H1 (cell line): ENCODE measurements at regions not wholly inside any gene's neighbourhood (a gene's known extent, or its start where the extent isn't known, plus 50 kb on each side); places are given as distances from the start of the nearest gene placed in this dataset.

Experiments used
- CTCF ChIA-PET: fragments of 300-600 bp; sonication (Branson Sonifier 250); formaldehyde crosslinking; loops from one replicate; lab custom pipeline; 2021; ENCODE audit not compliant: partially characterized antibody; lab: Charles Lee
- POLR2A ChIA-PET: fragments of 300-600 bp; sonication (Branson Sonifier 250); formaldehyde crosslinking; loops from one replicate; lab custom pipeline; 2021; ENCODE audit warnings: inconsistent platforms; ENCODE audit not compliant: partially characterized antibody; lab: Charles Lee
- DNase-seq, 2 experiments: peaks; one replicate each; pipeline versions ENCODE4 v3.0.0 to v3.0.0-alpha.2; 2010 to 2022; ENCODE audit warnings: low spot score in 2 of 2, low read depth in 1 of 2, mixed read lengths in 1 of 2
- FAIRE-seq: peaks from 2 replicates; lab custom pipeline; 2011; peaks lifted over from hg19 to GRCh38; lab: Jason Lieb, UNC
- H2AFZ ChIP-seq: 2 replicates; pipeline ENCODE4 v1.8.1; 2012; ENCODE audit warnings: low read length, inconsistent platforms
- H2AK5ac ChIP-seq: 2 replicates; pipeline ENCODE4 v1.6.1; 2013; ENCODE audit warnings: low read depth, low read length
- H2BK120ac ChIP-seq: replicated peaks from 2 replicates; pipeline ENCODE3; 2013; ENCODE audit warnings: low read depth, low read length, inconsistent platforms
- H2BK12ac ChIP-seq: 2 replicates; pipeline ENCODE4 v1.6.1; 2013; ENCODE audit warnings: low read depth, low read length
- H2BK15ac ChIP-seq: 2 replicates; pipeline ENCODE4 v1.6.1; 2013; ENCODE audit warnings: low read length
- H2BK20ac ChIP-seq: 2 replicates; pipeline ENCODE4 v1.6.1; 2013; ENCODE audit warnings: low read length
- H2BK5ac ChIP-seq: 2 replicates; pipeline ENCODE4 v1.6.1; 2013; ENCODE audit warnings: low read depth, low read length
- H3K14ac ChIP-seq: 2 replicates; pipeline ENCODE4 v1.6.1; 2013; ENCODE audit warnings: inconsistent platforms; ENCODE audit not compliant: insufficient read length
- H3K18ac ChIP-seq: 2 replicates; pipeline ENCODE4 v1.6.1; 2013; ENCODE audit warnings: low read length; ENCODE audit errors: extremely low read depth
- H3K23ac ChIP-seq: 2 replicates; pipeline ENCODE4 v1.6.1; 2013; ENCODE audit warnings: inconsistent platforms; ENCODE audit not compliant: insufficient read length
- H3K23me2 ChIP-seq: 2 replicates; pipeline ENCODE4 v1.6.1; 2013; ENCODE audit warnings: low read depth, low read length
- H3K27ac ChIP-seq: 2 replicates; pipeline ENCODE4 v1.6.1; 2011; ENCODE audit warnings: low read depth, low read length, inconsistent platforms
- H3K27me3 ChIP-seq, 4 experiments: replicated peaks in 1 of 4; 1 replicate in 1 of 4; 2 replicates in 3 of 4; pipeline versions ENCODE4 v1.6.1 to v1.8.1; 2011 to 2013; ENCODE audit warnings: low read length in 3 of 4, mild to moderate bottlenecking in 3 of 4, inconsistent platforms in 2 of 4, mixed read lengths in 2 of 4, moderate library complexity in 1 of 4; ENCODE audit not compliant: control insufficient read depth in 3 of 4, insufficient read depth in 3 of 4; ENCODE audit errors: extremely low read depth in 1 of 4
- H3K36me3 ChIP-seq, 4 experiments: 2 replicates each; pipeline versions ENCODE4 v1.6.1 to v1.8.1; 2011 to 2013; ENCODE audit warnings: mild to moderate bottlenecking in 4 of 4, low read length in 3 of 4, moderate library complexity in 2 of 4, control low read depth in 1 of 4, inconsistent platforms in 1 of 4; ENCODE audit not compliant: insufficient read depth in 4 of 4, control insufficient read depth in 2 of 4
- H3K4ac ChIP-seq: replicated peaks from 2 replicates; pipeline ENCODE3; 2013; ENCODE audit warnings: low read length, low read depth, mixed read lengths, inconsistent platforms; ENCODE audit not compliant: insufficient read length
- H3K4me1 ChIP-seq, 4 experiments: replicated peaks in 1 of 4; 1 replicate in 1 of 4; 2 replicates in 3 of 4; pipeline versions ENCODE4 v1.6.1 to v1.8.1; 2011 to 2013; ENCODE audit warnings: low read length in 3 of 4, inconsistent platforms in 2 of 4, mixed read lengths in 1 of 4; ENCODE audit not compliant: insufficient read depth in 4 of 4, control insufficient read depth in 3 of 4
- H3K4me2 ChIP-seq, 2 experiments: 2 replicates each; pipeline versions ENCODE4 v1.6.1 to v1.8.1; 2011 to 2013; ENCODE audit warnings: low read depth in 2 of 2, low read length in 2 of 2, control low read depth in 1 of 2, inconsistent platforms in 1 of 2, mild to moderate bottlenecking in 1 of 2; ENCODE audit not compliant: insufficient read depth in 1 of 2
- H3K4me3 ChIP-seq, 4 experiments: fragments of 200-600, 300-600 bp in 1 of 4; sonication (generic), shearing (Covaris generic), sonication (Bioruptor Twin) in 1 of 4; 2 replicates each; pipeline versions ENCODE4 v1.5.1 to v1.8.1; 2011 to 2016; ENCODE audit warnings: low read length in 4 of 4, low read depth in 3 of 4, control low read depth in 2 of 4, inconsistent platforms in 2 of 4, mild to moderate bottlenecking in 2 of 4, mixed read lengths in 1 of 4, moderate library complexity in 1 of 4; ENCODE audit not compliant: insufficient read depth in 2 of 4; ENCODE audit errors: extremely low read depth in 1 of 4
- H3K56ac ChIP-seq: replicated peaks from 2 replicates; pipeline ENCODE3; 2013; ENCODE audit warnings: low read depth, mild to moderate bottlenecking, mixed read lengths, low read length, inconsistent platforms; ENCODE audit not compliant: insufficient read length
- H3K79me1 ChIP-seq: 2 replicates; pipeline ENCODE4 v1.6.1; 2013; ENCODE audit warnings: low read depth, low read length, control low read depth
- H3K79me2 ChIP-seq, 2 experiments: 2 replicates each; pipeline versions ENCODE4 v1.6.1 to v1.8.1; 2012 to 2013; ENCODE audit warnings: low read length in 2 of 2, mild to moderate bottlenecking in 2 of 2, inconsistent platforms in 1 of 2; ENCODE audit not compliant: insufficient read depth in 2 of 2, control insufficient read depth in 1 of 2
- H3K9ac ChIP-seq, 4 experiments: replicated peaks in 1 of 4; 1 replicate in 1 of 4; 2 replicates in 3 of 4; pipeline versions ENCODE4 v1.6.1 to v1.8.1; 2011 to 2013; ENCODE audit warnings: low read depth in 3 of 4, low read length in 3 of 4, control low read depth in 2 of 4, mild to moderate bottlenecking in 2 of 4, moderate library complexity in 2 of 4, inconsistent platforms in 1 of 4; ENCODE audit errors: extremely low read depth in 1 of 4
- H3K9me3 ChIP-seq, 2 experiments: 2 replicates each; pipeline versions ENCODE4 v1.6.1 to v1.8.1; 2012 to 2013; ENCODE audit warnings: mild to moderate bottlenecking in 2 of 2, moderate library complexity in 2 of 2, control low read depth in 1 of 2, inconsistent platforms in 1 of 2, low read depth in 1 of 2, low read length in 1 of 2, mixed read lengths in 1 of 2; ENCODE audit not compliant: insufficient read depth in 2 of 2
- H4K20me1 ChIP-seq, 2 experiments: replicated peaks in 1 of 2; 2 replicates each; pipeline versions ENCODE3 to v1.8.1; 2011 to 2013; ENCODE audit warnings: inconsistent platforms in 2 of 2, low read length in 2 of 2, mild to moderate bottlenecking in 1 of 2; ENCODE audit not compliant: insufficient read depth in 2 of 2, control insufficient read depth in 1 of 2
- H4K5ac ChIP-seq: 2 replicates; pipeline ENCODE4 v1.6.1; 2013; ENCODE audit warnings: low read length, low read depth, mixed read lengths, inconsistent platforms; ENCODE audit not compliant: insufficient read length
- H4K8ac ChIP-seq: 2 replicates; pipeline ENCODE4 v1.8.0; 2013; ENCODE audit warnings: mild to moderate bottlenecking, moderate library complexity, low read length, inconsistent platforms; ENCODE audit not compliant: insufficient read depth; ENCODE audit errors: extremely low read depth
- H4K91ac ChIP-seq: replicated peaks from 2 replicates; pipeline ENCODE3; 2013; ENCODE audit warnings: low read length, mixed read lengths, inconsistent platforms; ENCODE audit not compliant: insufficient read length
- BRCA1 ChIP-seq: IDR thresholded peaks from 2 replicates; pipeline ENCODE4 v1.6.1; 2012; ENCODE audit warnings: low read depth, low read length, improper control_type of control experiment
- CHD2 ChIP-seq: IDR thresholded peaks from 2 replicates; pipeline ENCODE4 v1.6.1; 2012; ENCODE audit warnings: low read length, improper control_type of control experiment
- KDM5A ChIP-seq: fragments of 200-600 bp; IDR thresholded peaks from 2 replicates; pipeline ENCODE4 v1.7.1; 2012; ENCODE audit warnings: mild to moderate bottlenecking, low read length, inconsistent platforms, mixed read lengths
- NRF1 ChIP-seq: IDR thresholded peaks from 2 replicates; pipeline ENCODE4 v1.6.1; 2011; ENCODE audit warnings: mild to moderate bottlenecking, low read depth, low read length, improper control_type of control experiment
- PHF8 ChIP-seq: fragments of 200-600 bp; sonication (generic); conservative IDR thresholded peaks from 2 replicates; pipeline ENCODE4 v1.7.1; 2012; ENCODE audit warnings: low read depth, mild to moderate bottlenecking, inconsistent platforms, low read length, moderate library complexity
- POU5F1 ChIP-seq: IDR thresholded peaks from 2 replicates; pipeline ENCODE4 v1.6.1; 2011; ENCODE audit warnings: low read depth, mild to moderate bottlenecking, low read length, moderate library complexity
- TAF1 ChIP-seq: IDR thresholded peaks from 2 replicates; pipeline ENCODE4 v1.6.1; 2011; ENCODE audit warnings: mild to moderate bottlenecking, low read depth, low read length
- TAF7 ChIP-seq: optimal IDR thresholded peaks from 2 replicates; pipeline ENCODE3; 2011; ENCODE audit warnings: low read depth, mild to moderate bottlenecking, inconsistent platforms, low read length, moderate library complexity, borderline replicate concordance
- WGBS, 2 experiments: shearing (Covaris generic) in 1 of 2; methylation state at CpG; one replicate each; pipeline versions ENCODE4 v1.1.6 to v1.1.7; 2013 to 2015; ENCODE audit warnings: low lambda C conversion rate in 2 of 2, mixed read lengths in 2 of 2, inconsistent platforms in 1 of 2, low coverage in 1 of 2, missing lambda C conversion rate in 1 of 2; ENCODE audit not compliant: insufficient replicate concordance in 2 of 2, insufficient coverage in 1 of 2, insufficient read length in 1 of 2; ENCODE audit errors: extremely low coverage in 1 of 2, missing lambda C conversion rate in 1 of 2; 5-methylcytosine and 5-hydroxymethylcytosine counted together
- TF ChIP-seq, protein P1 (sequence below): IDR thresholded peaks from 2 replicates; pipeline ENCODE4 v1.6.1; 2011; ENCODE audit warnings: low read depth, mild to moderate bottlenecking, low read length; ENCODE audit not compliant: insufficient read depth

DNA sequence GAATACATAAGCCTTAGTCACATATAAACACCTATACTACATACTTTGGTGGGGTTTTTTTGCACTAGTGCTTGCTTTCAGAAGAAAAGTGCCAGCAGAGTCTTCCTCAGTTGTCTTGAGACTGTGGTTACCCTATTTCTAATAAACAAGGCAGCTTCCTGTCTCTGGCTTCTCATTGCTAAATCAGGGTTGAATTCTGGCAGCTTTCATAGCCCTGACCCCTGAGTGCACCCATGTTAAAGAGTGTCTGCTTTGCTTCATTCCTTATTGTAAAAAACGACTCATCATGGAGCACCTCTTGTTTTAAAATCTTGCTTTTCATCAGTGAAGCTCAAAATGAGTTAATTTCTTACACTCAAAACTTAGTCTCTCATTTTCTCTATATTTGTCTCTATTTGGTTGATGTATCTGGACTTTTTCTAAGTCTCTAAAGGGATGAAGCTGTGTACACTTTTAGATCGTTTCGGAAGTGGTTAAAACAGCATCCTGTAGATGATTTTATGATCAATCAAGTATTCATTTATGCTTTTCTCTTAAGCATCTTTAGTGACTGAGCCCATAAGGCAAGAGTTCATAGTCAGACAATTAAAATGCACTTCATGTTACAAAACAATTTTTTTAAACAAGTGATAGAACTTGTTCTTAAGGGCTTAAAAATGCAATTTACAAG, 72.1 kb downstream of the KLF12 start:
- POLR2A ChIA-PET: interaction anchor here (0.9 kb wide), 1 partner anchor 19 kb away, joined by 4 read pairs; no protein-coding TSS in a partner anchor

More for the DNA sequence above, 72.1 kb downstream of the KLF12 start:
- Histone ChIP-seq H2AFZ (no peak overlapping the region), H2BK120ac (no peak overlapping the region), H3K4me1 (no peaks in the 10 kb centered on the region), H3K79me1 (no peaks in the 10 kb centered on the region), H2BK5ac (no peak overlapping the region), H2BK20ac (no peak overlapping the region), H4K91ac (no peak overlapping the region), H3K27me3 (no peaks in the 10 kb centered on the region), H3K4me2 (no peak overlapping the region), H3K56ac (no peak overlapping the region), H2BK12ac (no peak overlapping the region), H3K23me2 (no peaks in the 10 kb centered on the region), H2BK15ac (no peak overlapping the region), H3K18ac (no peak overlapping the region), H3K9ac (no peak overlapping the region), H4K8ac (no peak overlapping the region), H3K36me3 (no peaks in the 10 kb centered on the region), H3K9me3 (no peaks in the 10 kb centered on the region), H3K4ac (no peak overlapping the region), H4K5ac (no peak overlapping the region), H4K20me1 (no peaks in the 10 kb centered on the region), H3K27ac (no peak overlapping the region), H3K4me3 (no peak overlapping the region), H2AK5ac (no peak overlapping the region), H3K14ac (no peak overlapping the region), H3K23ac (no peak overlapping the region), H3K79me2 (no peaks in the 10 kb centered on the region)
- FAIRE-seq: no peak
- TF ChIP-seq NRF1: no peak
- no peak for TF ChIP-seq CHD2
- TF ChIP-seq, protein P1, sequence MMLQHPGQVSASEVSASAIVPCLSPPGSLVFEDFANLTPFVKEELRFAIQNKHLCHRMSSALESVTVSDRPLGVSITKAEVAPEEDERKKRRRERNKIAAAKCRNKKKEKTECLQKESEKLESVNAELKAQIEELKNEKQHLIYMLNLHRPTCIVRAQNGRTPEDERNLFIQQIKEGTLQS: no peak
- TF ChIP-seq KDM5A: no peak
- TF ChIP-seq PHF8: no peak
- no peak for TF ChIP-seq BRCA1
- no peak for TF ChIP-seq POU5F1
- TF ChIP-seq TAF1: no peak
- no peak for TF ChIP-seq TAF7
- CTCF ChIA-PET: interaction anchor here (0.9 kb wide), 1 partner anchor 21 kb away, joined by 3 read pairs; no protein-coding TSS in a partner anchor
- WGBS, 2 experiments: 82% methylated on average over 3 of the region's 3 CpGs; no CpG with 5 or more reads in 1 of the 2 experiments
- DNase-seq: no peak
